ENCODE measurements at regions not wholly inside any gene's neighbourhood (a gene's known extent, or its start where the extent isn't known, plus 50 kb on each side); places are given as distances from the start of the nearest gene placed in this dataset.

- TF ChIP-seq YY1 (IDR thresholded peaks at IDR 0.05; ENCODE audit: insufficient read depth, insufficient read length) (no peak), SUZ12 (IDR thresholded peaks at IDR 0.05; ENCODE audit: extremely low read depth, insufficient read depth, insufficient read length) (no peak)
These were observed 164.0 kb downstream of the KLF5 start for GRCh38 chr13:73222627-73223305.
